ENCODE measurements at regions not wholly inside any gene's neighbourhood (a gene's known extent, or its start where the extent isn't known, plus 50 kb on each side); places are given as distances from the start of the nearest gene placed in this dataset.

- TF ChIP-seq POLR2A (IDR thresholded peaks at IDR 0.05; ENCODE audit: control extremely low read depth in 1 of 2, low read depth in 2 of 2, low read length in 2 of 2) (no peak), SRF (IDR thresholded peaks at IDR 0.05; ENCODE audit: low read depth, low read length) (no peak), SP1 (IDR thresholded peaks at IDR 0.05; ENCODE audit: low read depth, low read length) (no peak)
Observed at GRCh38 chr16:79283578-79283977, 317.0 kb downstream of the MAF start (continued).

Data from H1 (cell line).